Fibroblast of lung (primary cell): ENCODE measurements at regions not wholly inside any gene's neighbourhood (a gene's known extent, or its start where the extent isn't known, plus 50 kb on each side); places are given as distances from the start of the nearest gene placed in this dataset.

Experiments used
- EZH2 ChIP-seq: IDR thresholded peaks from 2 replicates; pipeline ENCODE4 v1.5.1; 2012; ENCODE audit warnings: low read length, control low read depth, mild to moderate bottlenecking; ENCODE audit errors: missing control alignments
- TF ChIP-seq, protein P1 (sequence below), 2 donors: IDR thresholded peaks in 1 of 2; conservative IDR thresholded peaks in 1 of 2; 1 replicate in 1 of 2; 2 replicates in 1 of 2; pipeline ENCODE4 v1.5.1; 2011 to 2012; ENCODE audit warnings: low read length in 2 of 2, control low read depth in 1 of 2, inconsistent platforms in 1 of 2, low read depth in 1 of 2, mild to moderate bottlenecking in 1 of 2

DNA sequence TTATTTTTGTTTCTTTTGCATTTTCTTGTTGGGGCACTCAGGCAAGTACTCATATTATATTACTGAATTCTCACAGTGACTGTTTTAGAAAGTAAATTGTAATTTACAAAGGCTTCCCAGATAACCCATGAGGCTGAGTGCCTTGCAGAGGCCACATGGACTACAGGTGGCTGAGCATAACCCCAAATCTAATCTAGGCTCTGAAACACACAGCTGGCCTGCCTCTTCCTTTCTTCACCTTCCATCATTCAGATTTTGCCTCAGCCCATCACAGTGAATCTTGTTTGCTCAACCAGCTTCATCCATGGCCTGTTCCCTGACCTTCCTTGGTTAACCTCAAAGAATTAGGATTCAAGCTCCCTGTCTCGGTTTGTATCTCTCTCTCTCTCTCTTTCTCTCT, 78.5 kb upstream of the PRDM11 start:
- TF ChIP-seq, protein P1, sequence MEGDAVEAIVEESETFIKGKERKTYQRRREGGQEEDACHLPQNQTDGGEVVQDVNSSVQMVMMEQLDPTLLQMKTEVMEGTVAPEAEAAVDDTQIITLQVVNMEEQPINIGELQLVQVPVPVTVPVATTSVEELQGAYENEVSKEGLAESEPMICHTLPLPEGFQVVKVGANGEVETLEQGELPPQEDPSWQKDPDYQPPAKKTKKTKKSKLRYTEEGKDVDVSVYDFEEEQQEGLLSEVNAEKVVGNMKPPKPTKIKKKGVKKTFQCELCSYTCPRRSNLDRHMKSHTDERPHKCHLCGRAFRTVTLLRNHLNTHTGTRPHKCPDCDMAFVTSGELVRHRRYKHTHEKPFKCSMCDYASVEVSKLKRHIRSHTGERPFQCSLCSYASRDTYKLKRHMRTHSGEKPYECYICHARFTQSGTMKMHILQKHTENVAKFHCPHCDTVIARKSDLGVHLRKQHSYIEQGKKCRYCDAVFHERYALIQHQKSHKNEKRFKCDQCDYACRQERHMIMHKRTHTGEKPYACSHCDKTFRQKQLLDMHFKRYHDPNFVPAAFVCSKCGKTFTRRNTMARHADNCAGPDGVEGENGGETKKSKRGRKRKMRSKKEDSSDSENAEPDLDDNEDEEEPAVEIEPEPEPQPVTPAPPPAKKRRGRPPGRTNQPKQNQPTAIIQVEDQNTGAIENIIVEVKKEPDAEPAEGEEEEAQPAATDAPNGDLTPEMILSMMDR (conservative IDR thresholded peaks at IDR 0.05 in 1 of 2, IDR thresholded peaks at IDR 0.05 in 1 of 2; ENCODE audit: low read depth in 1 of 2, low read length in 2 of 2) = no peak
- TF ChIP-seq EZH2 = no peak
